Suprapubic skin (tissue), 4 donors: ENCODE measurements at regions not wholly inside any gene's neighbourhood (a gene's known extent, or its start where the extent isn't known, plus 50 kb on each side); places are given as distances from the start of the nearest gene placed in this dataset.

Source experiments
- DNase-seq, 2 donors: peaks; one replicate each; pipeline ENCODE4 v3.0.0-alpha.2; 2019; ENCODE audit warnings: low spot score in 2 of 2
- H3K27ac ChIP-seq: fragments of 200-600 bp; sonication (generic); one replicate; pipeline ENCODE4 v1.5.1; 2019
- H3K27me3 ChIP-seq: fragments of 200-600 bp; sonication (generic); one replicate; pipeline ENCODE4 v1.5.1; 2019
- H3K36me3 ChIP-seq: fragments of 200-600 bp; sonication (generic); one replicate; pipeline ENCODE4 v1.5.1; 2019
- H3K4me1 ChIP-seq: fragments of 200-600 bp; sonication (generic); one replicate; pipeline ENCODE4 v1.5.1; 2019
- H3K4me3 ChIP-seq: fragments of 200-600 bp; sonication (generic); one replicate; pipeline ENCODE4 v1.5.1; 2019; ENCODE audit warnings: mild to moderate bottlenecking
- H3K9me3 ChIP-seq: fragments of 200-600 bp; sonication (generic); one replicate; pipeline ENCODE4 v1.5.1; 2019
- EP300 ChIP-seq: sonication (generic); formaldehyde crosslinking; IDR thresholded peaks from one replicate; pipeline ENCODE4 v1.6.1; 2017; ENCODE audit warnings: antibody characterized with exemption
- POLR2A ChIP-seq, 2 donors: fragments of 450-650 bp; IDR thresholded peaks; one replicate each; pipeline ENCODE4 v1.6.1; 2017; ENCODE audit warnings: antibody characterized with exemption in 2 of 2, mild to moderate bottlenecking in 2 of 2, moderate library complexity in 2 of 2
- POLR2AphosphoS5 ChIP-seq, 3 donors: sonication (generic); formaldehyde crosslinking; IDR thresholded peaks; one replicate each; pipeline ENCODE4 v1.6.1; 2017; ENCODE audit warnings: antibody characterized with exemption in 3 of 3
- WGBS: methylation state at CpG from one replicate; pipeline ENCODE4 v1.1.5; 2018; 5-methylcytosine and 5-hydroxymethylcytosine counted together
- TF ChIP-seq, protein P1 (sequence below), 2 donors: fragments of 200-600 bp in 1 of 2; fragments of 450-650 bp in 1 of 2; sonication (generic) in 1 of 2; IDR thresholded peaks; one replicate each; pipeline ENCODE4 v1.5.1; 2016 to 2019; ENCODE audit warnings: antibody characterized with exemption in 2 of 2, mild to moderate bottlenecking in 1 of 2, moderate library complexity in 1 of 2

DNA sequence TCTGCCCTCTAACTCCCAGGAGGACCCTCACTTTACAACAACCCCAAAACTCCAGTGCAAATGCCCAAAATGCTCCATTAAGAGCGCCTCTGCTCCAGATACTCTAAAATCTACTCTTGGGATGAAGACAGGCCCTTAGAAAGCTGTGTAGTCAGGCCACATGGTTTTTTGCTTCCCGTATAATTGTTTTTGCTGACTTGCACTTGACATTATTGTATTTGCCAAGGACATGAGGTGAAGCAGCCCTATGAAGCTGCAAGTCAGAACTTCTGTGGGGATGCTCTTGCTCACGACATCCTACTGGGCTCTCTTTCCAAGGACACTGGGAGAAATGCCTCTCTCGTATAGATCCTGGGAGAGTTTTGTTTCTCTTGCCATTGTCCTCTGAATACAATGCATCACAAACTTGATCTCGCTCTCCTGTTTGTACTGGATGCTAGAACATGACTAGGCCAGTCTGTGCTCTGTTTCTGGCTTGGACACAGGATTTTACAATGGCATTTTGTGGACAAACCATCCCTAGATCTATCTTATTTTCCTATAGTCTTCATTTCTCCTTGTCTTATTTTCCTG is 177.2 kb upstream of the DTNBP1 start:
- TF ChIP-seq EP300 (no peak), POLR2AphosphoS5 (IDR thresholded peaks at IDR 0.05) (no peak), POLR2A (IDR thresholded peaks at IDR 0.05) (no peak)
- TF ChIP-seq, protein P1, sequence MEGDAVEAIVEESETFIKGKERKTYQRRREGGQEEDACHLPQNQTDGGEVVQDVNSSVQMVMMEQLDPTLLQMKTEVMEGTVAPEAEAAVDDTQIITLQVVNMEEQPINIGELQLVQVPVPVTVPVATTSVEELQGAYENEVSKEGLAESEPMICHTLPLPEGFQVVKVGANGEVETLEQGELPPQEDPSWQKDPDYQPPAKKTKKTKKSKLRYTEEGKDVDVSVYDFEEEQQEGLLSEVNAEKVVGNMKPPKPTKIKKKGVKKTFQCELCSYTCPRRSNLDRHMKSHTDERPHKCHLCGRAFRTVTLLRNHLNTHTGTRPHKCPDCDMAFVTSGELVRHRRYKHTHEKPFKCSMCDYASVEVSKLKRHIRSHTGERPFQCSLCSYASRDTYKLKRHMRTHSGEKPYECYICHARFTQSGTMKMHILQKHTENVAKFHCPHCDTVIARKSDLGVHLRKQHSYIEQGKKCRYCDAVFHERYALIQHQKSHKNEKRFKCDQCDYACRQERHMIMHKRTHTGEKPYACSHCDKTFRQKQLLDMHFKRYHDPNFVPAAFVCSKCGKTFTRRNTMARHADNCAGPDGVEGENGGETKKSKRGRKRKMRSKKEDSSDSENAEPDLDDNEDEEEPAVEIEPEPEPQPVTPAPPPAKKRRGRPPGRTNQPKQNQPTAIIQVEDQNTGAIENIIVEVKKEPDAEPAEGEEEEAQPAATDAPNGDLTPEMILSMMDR (IDR thresholded peaks at IDR 0.05): no peak

DNA sequence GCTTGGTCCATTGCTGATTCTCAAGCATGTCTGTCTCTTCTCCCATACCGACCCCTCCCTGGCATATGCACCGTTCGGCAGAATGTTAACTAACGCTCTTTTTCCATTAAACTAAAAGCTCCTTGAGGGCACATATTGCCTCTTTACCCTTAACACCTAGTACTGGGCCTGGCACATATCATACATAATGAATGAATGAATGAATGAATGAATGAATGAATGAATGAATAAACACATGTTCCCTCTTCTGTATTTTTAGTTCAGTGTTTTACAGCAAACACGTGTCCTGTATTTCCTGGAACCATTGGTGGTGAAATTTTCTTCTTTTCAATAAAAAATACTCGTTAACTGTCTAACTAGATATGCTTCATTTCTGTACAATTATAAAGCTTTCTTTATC is 174.4 kb upstream of the DTNBP1 start:
- 93% methylated on average over 6 of the region's 6 CpGs for WGBS

More for the DNA sequence above, 177.2 kb upstream of the DTNBP1 start:
- no peaks in the 10 kb centered on the region for H3K4me1 ChIP-seq
- H3K4me3 ChIP-seq: no peak overlapping the region
- H3K9me3 ChIP-seq: no peaks in the 10 kb centered on the region
- WGBS: 96% methylated on average over 5 of the region's 5 CpGs
- no peaks in the 10 kb centered on the region for H3K27me3 ChIP-seq
- DNase-seq: no peak
- no peak overlapping the region for H3K27ac ChIP-seq
- H3K36me3 ChIP-seq: no peaks in the 10 kb centered on the region

DNA sequence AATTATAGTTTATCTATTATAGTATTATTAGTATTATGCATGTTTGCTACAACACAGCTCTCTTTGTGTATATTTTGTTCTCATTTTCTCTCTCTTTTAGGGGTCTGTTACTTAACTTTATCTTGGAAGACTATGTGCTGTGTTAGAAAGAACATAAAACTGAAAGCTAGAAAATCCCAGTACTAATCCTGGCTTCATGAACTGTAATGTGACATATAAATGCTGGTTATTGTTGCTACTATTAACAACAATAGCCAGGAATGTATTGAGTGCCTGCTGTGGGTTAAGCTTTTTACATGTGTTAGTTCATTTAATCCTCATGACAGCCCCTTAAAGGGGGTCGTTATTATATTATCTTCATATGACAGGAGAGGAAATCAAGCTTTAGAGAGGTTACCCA is 170.0 kb upstream of the DTNBP1 start:
- Histone ChIP-seq H3K36me3 (no peaks in the 10 kb centered on the region), H3K27me3 (no peaks in the 10 kb centered on the region), H3K27ac (no peak overlapping the region), H3K4me1 (no peaks in the 10 kb centered on the region), H3K4me3 (no peak overlapping the region), H3K9me3 (no peaks in the 10 kb centered on the region)
- TF ChIP-seq, protein P1 (IDR thresholded peaks at IDR 0.05): no peak
- no peak for TF ChIP-seq EP300
- TF ChIP-seq POLR2AphosphoS5 (IDR thresholded peaks at IDR 0.05): no peak
- TF ChIP-seq POLR2A (IDR thresholded peaks at IDR 0.05): no peak
- no peak for DNase-seq
- WGBS: 85% methylated on average over 1 of the region's 1 CpG

More for the DNA sequence above, 174.4 kb upstream of the DTNBP1 start:
- H3K4me3 ChIP-seq: no peak overlapping the region
- no peak overlapping the region for H3K27ac ChIP-seq
- no peak for DNase-seq
- H3K36me3 ChIP-seq: no peaks in the 10 kb centered on the region
- H3K27me3 ChIP-seq: no peaks in the 10 kb centered on the region
- TF ChIP-seq EP300: no peak
- TF ChIP-seq, protein P1 (IDR thresholded peaks at IDR 0.05): no peak
- no peak for TF ChIP-seq POLR2AphosphoS5 (IDR thresholded peaks at IDR 0.05)
- no peak for TF ChIP-seq POLR2A (IDR thresholded peaks at IDR 0.05)
- no peaks in the 10 kb centered on the region for H3K4me1 ChIP-seq
- no peaks in the 10 kb centered on the region for H3K9me3 ChIP-seq

DNA sequence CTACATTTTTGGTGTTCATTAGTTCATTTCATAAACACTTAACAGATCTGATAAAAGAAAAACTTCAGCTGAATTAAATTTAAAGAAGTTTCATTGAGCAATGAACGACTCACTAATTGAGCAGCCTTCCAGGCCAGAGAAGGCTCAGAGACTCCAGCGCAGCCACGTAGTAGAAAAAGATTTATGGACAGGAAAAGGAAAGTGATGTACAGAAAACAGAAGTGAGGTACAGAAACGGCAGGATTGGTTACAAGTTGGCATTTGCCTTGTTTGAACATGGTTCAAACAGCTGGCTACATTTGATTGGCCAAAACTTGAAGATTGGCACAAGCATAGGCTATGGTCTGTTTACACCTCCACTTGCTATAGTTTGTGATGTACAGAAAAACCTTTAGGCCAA is 166.3 kb upstream of the DTNBP1 start:
- WGBS: 54% methylated on average over 4 of the region's 4 CpGs
- TF ChIP-seq POLR2AphosphoS5 (IDR thresholded peaks at IDR 0.05) (no peak), POLR2A (IDR thresholded peaks at IDR 0.05) (no peak), EP300 (no peak)
- TF ChIP-seq, protein P1 (IDR thresholded peaks at IDR 0.05): no peak
- Histone ChIP-seq H3K4me3 (no peak overlapping the region), H3K27me3 (no peaks in the 10 kb centered on the region), H3K4me1 (no peaks in the 10 kb centered on the region), H3K9me3 (no peaks in the 10 kb centered on the region), H3K36me3 (no peaks in the 10 kb centered on the region), H3K27ac (no peak overlapping the region)
- no peak for DNase-seq

DNA sequence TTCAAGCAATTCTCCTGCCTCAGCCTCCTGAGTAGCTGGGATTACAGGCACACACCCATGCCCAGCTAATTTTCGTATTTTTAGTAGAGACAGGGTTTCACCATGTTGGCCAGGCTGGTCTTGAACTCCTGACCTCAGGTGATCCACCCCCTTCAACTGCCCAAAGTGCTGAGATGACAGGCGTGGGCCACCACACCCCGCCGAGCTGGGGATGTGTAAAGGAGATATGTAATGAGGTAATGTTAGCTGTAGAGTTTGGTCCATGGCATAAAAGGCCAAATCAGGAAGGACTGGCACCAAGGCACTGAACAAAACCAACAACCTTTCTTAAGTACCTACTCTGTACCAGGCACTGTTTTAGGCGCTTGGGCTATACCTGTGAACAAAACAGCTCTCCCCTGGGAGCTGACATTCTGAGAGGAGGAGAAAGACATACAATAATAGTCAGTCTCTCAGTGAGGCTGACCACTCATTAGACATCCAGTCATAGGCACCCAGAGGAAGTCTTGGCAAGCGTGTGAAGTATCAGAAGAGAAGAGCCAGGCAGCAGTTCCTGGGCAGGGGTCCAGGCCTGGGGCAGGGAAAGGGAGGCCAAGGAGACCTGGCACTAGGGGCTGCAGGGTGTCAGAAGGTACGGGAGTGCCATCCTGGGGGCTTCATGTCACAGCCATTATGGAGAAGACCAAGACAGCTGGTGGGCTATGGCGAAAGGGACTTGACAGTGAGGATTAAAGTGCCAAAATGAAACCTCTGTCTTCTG is 164.8 kb upstream of the DTNBP1 start:
- no peak overlapping the region for H3K4me3 ChIP-seq
- no peak for DNase-seq
- TF ChIP-seq POLR2AphosphoS5 (IDR thresholded peaks at IDR 0.05): no peak
- no peaks in the 10 kb centered on the region for H3K4me1 ChIP-seq
- no peaks in the 10 kb centered on the region for H3K9me3 ChIP-seq
- H3K36me3 ChIP-seq: no peaks in the 10 kb centered on the region
- H3K27ac ChIP-seq: no peak overlapping the region
- WGBS: 93% methylated on average over 8 of the region's 8 CpGs
- H3K27me3 ChIP-seq: no peaks in the 10 kb centered on the region
